ENCODE measurements at regions not wholly inside any gene's neighbourhood (a gene's known extent, or its start where the extent isn't known, plus 50 kb on each side); places are given as distances from the start of the nearest gene placed in this dataset.

GRCh38 chr16:85162478-85163277 is 50.4 kb upstream of the CIBAR2 start:
- Mint-ChIP-seq H3K27me3 (peaks cover 5% of the 10 kb centered on the region), H3K36me3 (ENCODE audit: low read depth) (no peaks in the 10 kb centered on the region), H3K4me1 (peaks cover 6% of the 10 kb centered on the region), H3K4me3 (no peak overlapping the region), H3K27ac (no peak overlapping the region), H3K9me3 (ENCODE audit: low read depth) (no peaks in the 10 kb centered on the region)
- DNase-seq (no peak), ATAC-seq (no peak)
- ChIA-PET POLR2A (no interaction called here), CTCF (no interaction called here)
- intact Hi-C loops (cut with DNase I, micrococcal nuclease), result no loop called here

GRCh38 chr16:85163278-85164112 is 51.2 kb upstream of the CIBAR2 start:
- no peaks in the 10 kb centered on the region for H3K4me1 Mint-ChIP-seq
- no peak overlapping the region for H3K4me3 Mint-ChIP-seq
- H3K27ac Mint-ChIP-seq, result no peak overlapping the region
- ChIA-PET POLR2A (no interaction called here), CTCF (interaction anchor here (1.4 kb wide), 1 partner anchor 89 kb away, joined by 3 read pairs; no protein-coding TSS in a partner anchor)
- H3K9me3 Mint-ChIP-seq (ENCODE audit: low read depth), result no peaks in the 10 kb centered on the region
- peaks cover 10% of the 10 kb centered on the region for H3K27me3 Mint-ChIP-seq
- no peak for ATAC-seq
- no peak for DNase-seq
- intact Hi-C loops (cut with DNase I, micrococcal nuclease), result no loop called here
- no peaks in the 10 kb centered on the region for H3K36me3 Mint-ChIP-seq (ENCODE audit: low read depth)

GRCh38 chr16:85164431-85164830 is 52.2 kb upstream of the CIBAR2 start:
- ATAC-seq (no peak), DNase-seq (no peak)
- ChIA-PET CTCF (interaction anchor here (1.4 kb wide), 1 partner anchor 88 kb away, joined by 3 read pairs; no protein-coding TSS in a partner anchor), POLR2A (no interaction called here)
- Mint-ChIP-seq H3K27ac (no peak overlapping the region), H3K27me3 (peaks cover 10% of the 10 kb centered on the region), H3K4me1 (no peaks in the 10 kb centered on the region), H3K4me3 (no peak overlapping the region), H3K36me3 (ENCODE audit: low read depth) (no peaks in the 10 kb centered on the region), H3K9me3 (ENCODE audit: low read depth) (no peaks in the 10 kb centered on the region)
- intact Hi-C loops (cut with DNase I, micrococcal nuclease), result no loop called here

DNA sequence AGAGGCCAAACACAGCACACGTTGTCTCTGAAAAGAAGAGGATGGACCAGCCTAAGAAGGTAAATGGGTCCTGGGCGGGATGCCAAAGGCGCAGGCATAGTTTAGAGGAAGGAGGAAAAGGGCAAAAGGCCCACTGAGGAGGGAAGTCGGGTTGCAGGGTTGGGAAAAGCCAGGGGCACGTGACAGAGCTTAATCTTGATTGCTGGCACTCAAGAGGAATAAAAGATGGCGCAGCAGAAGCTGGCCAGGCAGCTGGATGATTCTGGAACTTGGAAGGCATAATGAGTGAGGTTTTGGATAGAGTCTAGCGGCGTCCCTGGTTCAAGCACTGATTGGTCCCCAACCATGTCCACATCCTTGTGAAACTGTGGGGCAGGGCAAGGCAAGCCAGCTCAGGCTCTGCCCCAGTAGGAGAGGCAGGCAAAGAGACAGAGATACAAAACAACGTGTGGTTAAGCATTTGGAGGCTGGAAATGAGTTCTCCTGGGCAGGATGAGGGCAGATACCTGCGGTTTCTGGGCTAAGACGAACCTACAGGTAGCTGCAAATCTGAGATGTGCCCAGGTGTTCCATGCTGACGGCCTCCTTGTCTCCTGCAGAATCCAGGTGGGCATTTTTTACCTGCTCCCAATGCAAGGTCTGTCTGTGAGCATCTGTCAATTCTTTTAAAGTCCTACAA is 52.7 kb upstream of the CIBAR2 start:
- intact Hi-C loops (cut with DNase I, micrococcal nuclease), result no loop called here
- Mint-ChIP-seq H3K27me3 (peaks cover 10% of the 10 kb centered on the region), H3K4me3 (no peak overlapping the region), H3K36me3 (ENCODE audit: low read depth) (no peaks in the 10 kb centered on the region), H3K9me3 (ENCODE audit: low read depth) (no peaks in the 10 kb centered on the region), H3K27ac (no peak overlapping the region), H3K4me1 (no peaks in the 10 kb centered on the region)
- ATAC-seq, result no peak
- ChIA-PET POLR2A (no interaction called here), CTCF (interaction anchor here (1.4 kb wide), 1 partner anchor 87 kb away, joined by 3 read pairs; no protein-coding TSS in a partner anchor)
- no peak for DNase-seq

DNA sequence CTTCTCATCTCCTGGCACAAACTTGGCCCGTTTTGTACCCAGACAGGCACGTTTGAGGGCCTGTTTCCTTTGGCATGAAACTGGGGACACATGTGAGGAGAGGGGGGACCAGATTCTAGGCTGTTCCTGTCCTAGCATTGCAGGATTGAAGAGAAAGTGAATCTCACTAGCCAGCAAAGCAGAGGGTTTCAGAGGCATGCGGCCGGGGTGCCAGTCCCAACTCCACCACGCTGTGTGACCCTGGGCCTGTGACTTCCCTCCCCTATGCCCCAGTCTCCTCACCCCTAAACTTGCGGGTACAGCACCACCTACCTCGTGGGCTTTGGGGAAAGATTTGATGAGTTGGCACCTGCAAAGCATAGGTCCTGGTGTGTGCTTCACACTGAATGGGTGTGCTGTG is 53.5 kb upstream of the CIBAR2 start:
- H3K4me1 Mint-ChIP-seq, result no peaks in the 10 kb centered on the region
- H3K27me3 Mint-ChIP-seq, result peaks cover 12% of the 10 kb centered on the region
- intact Hi-C loops (cut with DNase I, micrococcal nuclease), result no loop called here
- no peak overlapping the region for H3K4me3 Mint-ChIP-seq
- POLR2A ChIA-PET, result no interaction called here
- ATAC-seq, result no peak
- H3K36me3 Mint-ChIP-seq (ENCODE audit: low read depth), result no peaks in the 10 kb centered on the region
- H3K27ac Mint-ChIP-seq, result no peak overlapping the region
- DNase-seq, result no peak
- H3K9me3 Mint-ChIP-seq (ENCODE audit: low read depth), result no peaks in the 10 kb centered on the region
- CTCF ChIA-PET, result no interaction called here

DNA sequence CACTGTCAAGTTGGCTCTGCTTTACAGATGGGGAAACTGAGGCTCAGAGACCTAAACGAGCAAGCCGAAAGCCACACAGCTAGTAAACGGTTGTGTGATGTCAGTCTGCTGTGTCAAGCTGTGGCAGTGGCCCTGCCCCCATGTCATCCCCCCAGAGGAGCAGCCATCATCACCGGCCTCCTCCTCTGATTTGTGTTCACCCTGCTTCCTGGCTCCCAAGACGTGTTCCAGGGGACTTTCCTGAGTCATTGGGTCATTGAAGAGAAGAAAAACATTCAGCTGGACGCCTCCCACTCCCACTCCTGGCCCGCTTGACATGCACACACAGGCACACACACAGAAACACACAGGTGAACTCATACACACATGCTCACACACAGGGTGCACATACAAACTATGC is 54.0 kb upstream of the CIBAR2 start:
- no peaks in the 10 kb centered on the region for H3K9me3 Mint-ChIP-seq (ENCODE audit: low read depth)
- peaks cover 14% of the 10 kb centered on the region for H3K27me3 Mint-ChIP-seq

GRCh38 chr16:85166699-85167588 is 54.7 kb upstream of the CIBAR2 start:
- intact Hi-C loops (cut with DNase I, micrococcal nuclease), result no loop called here
- ChIA-PET POLR2A (no interaction called here), CTCF (no interaction called here)
- peaks cover 3% of the 10 kb centered on the region for H3K4me1 Mint-ChIP-seq
- H3K9me3 Mint-ChIP-seq (ENCODE audit: low read depth), result no peaks in the 10 kb centered on the region
- H3K36me3 Mint-ChIP-seq (ENCODE audit: low read depth), result no peaks in the 10 kb centered on the region
- H3K4me3 Mint-ChIP-seq, result no peak overlapping the region
- peaks cover 21% of the 10 kb centered on the region for H3K27me3 Mint-ChIP-seq
- no peak overlapping the region for H3K27ac Mint-ChIP-seq
- DNase-seq, result no peak
- ATAC-seq, result no peak

More for the DNA sequence above, 54.0 kb upstream of the CIBAR2 start:
- H3K27ac Mint-ChIP-seq, result no peak overlapping the region
- intact Hi-C loops (cut with DNase I, micrococcal nuclease), result no loop called here
- CTCF ChIA-PET, result no interaction called here
- ATAC-seq (no peak), DNase-seq (no peak)
- POLR2A ChIA-PET, result no interaction called here
- no peaks in the 10 kb centered on the region for H3K36me3 Mint-ChIP-seq (ENCODE audit: low read depth)
- no peak overlapping the region for H3K4me3 Mint-ChIP-seq
- H3K4me1 Mint-ChIP-seq, result no peaks in the 10 kb centered on the region

DNA sequence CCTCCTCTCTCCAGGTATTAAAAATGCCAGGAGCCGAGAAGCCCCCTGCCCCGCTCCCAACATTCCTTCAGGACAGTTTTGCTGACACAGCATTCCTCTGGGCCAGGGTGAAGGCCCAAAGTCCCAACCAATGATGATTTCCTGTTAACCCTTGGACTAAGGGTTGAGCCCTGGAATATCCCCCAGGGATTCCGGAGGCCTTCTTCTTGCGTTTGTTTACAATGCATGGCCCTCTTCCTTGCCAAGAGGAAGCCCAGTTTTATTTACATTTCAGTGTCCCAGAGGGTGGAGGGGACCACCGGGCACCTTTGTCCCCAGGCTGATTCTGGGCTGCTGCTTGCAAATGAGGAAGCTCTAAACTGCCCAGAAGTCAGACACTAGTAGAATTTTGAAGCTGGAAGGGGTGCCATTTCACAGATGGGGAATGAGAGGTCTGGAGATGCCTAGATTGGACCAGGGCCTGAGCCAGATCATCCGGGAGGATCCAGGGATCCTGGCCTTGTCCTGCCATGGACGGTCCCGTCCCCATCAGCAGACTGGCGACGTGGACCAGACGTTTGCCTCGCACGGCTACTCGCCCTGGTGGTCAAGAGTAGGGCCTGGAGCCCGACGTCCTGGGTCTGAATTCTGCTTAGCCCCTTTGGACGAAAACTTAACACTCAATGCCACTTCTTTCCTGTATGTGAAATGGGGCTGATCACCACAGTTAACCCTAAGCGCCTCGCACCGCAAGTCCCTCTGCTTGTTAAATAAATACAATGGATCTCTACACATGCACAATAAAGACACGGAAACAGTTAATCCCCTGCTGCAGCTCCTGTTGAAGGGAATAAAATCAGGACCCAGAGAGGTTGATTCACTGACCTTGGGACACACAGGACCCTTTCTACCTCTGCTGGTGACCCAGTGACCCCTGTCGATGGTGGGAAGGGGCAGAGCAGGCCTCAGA is 55.6 kb upstream of the CIBAR2 start:
- POLR2A ChIA-PET, result no interaction called here
- intact Hi-C loops (cut with DNase I, micrococcal nuclease), result no loop called here
- DNase-seq (no peak), ATAC-seq (no peak)
- no peaks in the 10 kb centered on the region for H3K9me3 Mint-ChIP-seq (ENCODE audit: low read depth)
- no peaks in the 10 kb centered on the region for H3K36me3 Mint-ChIP-seq (ENCODE audit: low read depth)
- H3K27me3 Mint-ChIP-seq, result peaks cover 30% of the 10 kb centered on the region
- peaks cover 3% of the 10 kb centered on the region for H3K4me1 Mint-ChIP-seq
- CTCF ChIA-PET, result no interaction called here
- H3K4me3 Mint-ChIP-seq, result no peak overlapping the region
- no peak overlapping the region for H3K27ac Mint-ChIP-seq

GRCh38 chr16:85168732-85169256 is 56.5 kb upstream of the CIBAR2 start:
- DNase-seq, result peak; percentile 24
- Mint-ChIP-seq H3K4me1 (peaks cover 3% of the 10 kb centered on the region), H3K9me3 (ENCODE audit: low read depth) (no peaks in the 10 kb centered on the region), H3K27ac (no peak overlapping the region), H3K36me3 (ENCODE audit: low read depth) (no peaks in the 10 kb centered on the region), H3K4me3 (no peak overlapping the region), H3K27me3 (peaks cover 35% of the 10 kb centered on the region)
- ChIA-PET CTCF (no interaction called here), POLR2A (no interaction called here)
- ATAC-seq, result no peak
- intact Hi-C loops (cut with DNase I, micrococcal nuclease), result no loop called here

DNA sequence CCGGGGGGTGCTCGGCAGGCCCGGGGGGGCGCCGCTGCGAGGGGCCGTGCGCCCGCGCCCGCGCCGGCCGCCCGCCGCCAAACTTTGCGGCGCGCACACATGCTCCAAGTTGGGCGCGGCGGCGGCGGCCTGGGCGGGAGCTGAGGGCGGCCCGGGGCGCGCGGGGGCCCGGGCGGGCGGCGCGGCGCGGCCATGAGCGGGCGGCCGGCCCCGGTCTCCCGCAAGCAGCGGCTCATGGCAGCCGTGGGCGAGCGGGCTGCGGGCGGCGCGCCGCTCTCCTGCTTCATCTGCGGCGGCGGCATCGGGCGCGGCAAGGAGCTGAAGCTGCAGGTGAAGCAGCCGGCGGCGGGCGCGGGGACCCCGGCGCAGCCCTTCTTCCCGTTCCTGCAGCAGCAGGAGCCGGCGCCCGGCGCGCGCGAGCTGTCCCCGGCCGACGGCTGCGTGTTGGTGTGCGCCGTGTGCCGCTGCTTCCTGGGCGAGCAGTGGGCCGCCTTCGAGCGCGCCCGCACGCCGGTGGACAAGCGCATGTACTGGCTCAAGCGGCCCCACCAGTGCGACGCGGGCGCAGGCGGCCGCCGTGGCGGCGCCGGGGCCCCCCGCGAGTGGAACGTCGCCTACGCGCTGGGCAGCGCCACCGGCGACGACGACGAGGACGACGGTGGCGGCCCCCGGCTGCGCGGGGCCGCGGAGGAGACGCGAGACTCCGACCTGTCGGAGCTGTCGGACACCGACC is 57.2 kb upstream of the CIBAR2 start:
- Mint-ChIP-seq H3K27ac (no peak overlapping the region), H3K4me3 (no peak overlapping the region), H3K4me1 (peaks cover 3% of the 10 kb centered on the region), H3K27me3 (peaks cover 35% of the 10 kb centered on the region), H3K36me3 (ENCODE audit: low read depth) (no peaks in the 10 kb centered on the region), H3K9me3 (ENCODE audit: low read depth) (no peaks in the 10 kb centered on the region)
- DNase-seq (peak; percentile 34), ATAC-seq (peak; percentile 26)
- POLR2A ChIA-PET, result no interaction called here
- intact Hi-C loops (cut with DNase I, micrococcal nuclease), result no loop called here
- CTCF ChIA-PET, result no interaction called here
